Hepatocyte (in vitro differentiated cells): ENCODE measurements at regions not wholly inside any gene's neighbourhood (a gene's known extent, or its start where the extent isn't known, plus 50 kb on each side); places are given as distances from the start of the nearest gene placed in this dataset.

Source experiments
- EZH2 ChIP-seq: fragments of 200-600 bp; sonication (generic); IDR thresholded peaks from 2 replicates; pipeline ENCODE4 v1.6.1; 2016; ENCODE audit warnings: antibody characterized with exemption, mild to moderate bottlenecking, borderline replicate concordance
- EZH2phosphoT487 ChIP-seq: fragments of 200-600 bp; sonication (generic); IDR thresholded peaks from one replicate; pipeline ENCODE4 v1.6.1; 2018; ENCODE audit warnings: antibody characterized with exemption, mild to moderate bottlenecking, low read depth, moderate library complexity; ENCODE audit not compliant: unreplicated experiment, severe bottlenecking
- TF ChIP-seq, protein P1 (sequence below): fragments of 200-600 bp; sonication (generic); IDR thresholded peaks from 2 replicates; pipeline ENCODE4 v1.5.1; 2016; ENCODE audit warnings: antibody characterized with exemption, mild to moderate bottlenecking; ENCODE audit not compliant: poor library complexity

DNA sequence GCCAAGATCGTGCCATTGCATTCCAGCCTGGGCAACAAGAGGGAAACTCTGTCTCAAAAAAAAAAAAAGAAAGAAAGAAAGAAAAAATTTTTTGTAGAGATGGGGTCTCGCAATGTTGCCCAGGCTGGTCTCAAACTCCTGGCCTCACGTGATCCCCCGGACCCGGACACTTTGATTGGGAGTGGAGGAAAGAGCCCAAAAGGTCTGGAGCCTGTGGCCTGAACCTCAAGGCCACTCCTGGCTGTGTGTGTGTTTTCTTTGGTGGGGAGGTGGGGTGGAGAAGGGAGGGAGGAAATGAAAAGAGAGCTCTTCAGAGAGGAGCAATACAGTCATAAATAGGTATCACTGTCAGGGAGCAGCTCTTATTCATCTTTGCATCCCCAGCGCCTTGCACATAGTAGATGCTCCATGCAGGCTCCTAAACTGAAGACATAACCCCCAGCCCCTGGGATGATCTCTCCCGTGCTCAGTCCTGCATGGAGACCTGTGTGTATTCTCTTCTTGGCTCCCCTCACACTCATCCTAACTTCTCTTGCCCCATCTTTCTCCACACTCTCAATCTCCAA, 75.7 kb downstream of the FGD2 start:
- TF ChIP-seq, protein P1, sequence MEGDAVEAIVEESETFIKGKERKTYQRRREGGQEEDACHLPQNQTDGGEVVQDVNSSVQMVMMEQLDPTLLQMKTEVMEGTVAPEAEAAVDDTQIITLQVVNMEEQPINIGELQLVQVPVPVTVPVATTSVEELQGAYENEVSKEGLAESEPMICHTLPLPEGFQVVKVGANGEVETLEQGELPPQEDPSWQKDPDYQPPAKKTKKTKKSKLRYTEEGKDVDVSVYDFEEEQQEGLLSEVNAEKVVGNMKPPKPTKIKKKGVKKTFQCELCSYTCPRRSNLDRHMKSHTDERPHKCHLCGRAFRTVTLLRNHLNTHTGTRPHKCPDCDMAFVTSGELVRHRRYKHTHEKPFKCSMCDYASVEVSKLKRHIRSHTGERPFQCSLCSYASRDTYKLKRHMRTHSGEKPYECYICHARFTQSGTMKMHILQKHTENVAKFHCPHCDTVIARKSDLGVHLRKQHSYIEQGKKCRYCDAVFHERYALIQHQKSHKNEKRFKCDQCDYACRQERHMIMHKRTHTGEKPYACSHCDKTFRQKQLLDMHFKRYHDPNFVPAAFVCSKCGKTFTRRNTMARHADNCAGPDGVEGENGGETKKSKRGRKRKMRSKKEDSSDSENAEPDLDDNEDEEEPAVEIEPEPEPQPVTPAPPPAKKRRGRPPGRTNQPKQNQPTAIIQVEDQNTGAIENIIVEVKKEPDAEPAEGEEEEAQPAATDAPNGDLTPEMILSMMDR = no peak
- TF ChIP-seq EZH2phosphoT487 (no peak), EZH2 (no peak)
